ENCODE measurements at regions not wholly inside any gene's neighbourhood (a gene's known extent, or its start where the extent isn't known, plus 50 kb on each side); places are given as distances from the start of the nearest gene placed in this dataset.

- TF ChIP-seq, protein P1, sequence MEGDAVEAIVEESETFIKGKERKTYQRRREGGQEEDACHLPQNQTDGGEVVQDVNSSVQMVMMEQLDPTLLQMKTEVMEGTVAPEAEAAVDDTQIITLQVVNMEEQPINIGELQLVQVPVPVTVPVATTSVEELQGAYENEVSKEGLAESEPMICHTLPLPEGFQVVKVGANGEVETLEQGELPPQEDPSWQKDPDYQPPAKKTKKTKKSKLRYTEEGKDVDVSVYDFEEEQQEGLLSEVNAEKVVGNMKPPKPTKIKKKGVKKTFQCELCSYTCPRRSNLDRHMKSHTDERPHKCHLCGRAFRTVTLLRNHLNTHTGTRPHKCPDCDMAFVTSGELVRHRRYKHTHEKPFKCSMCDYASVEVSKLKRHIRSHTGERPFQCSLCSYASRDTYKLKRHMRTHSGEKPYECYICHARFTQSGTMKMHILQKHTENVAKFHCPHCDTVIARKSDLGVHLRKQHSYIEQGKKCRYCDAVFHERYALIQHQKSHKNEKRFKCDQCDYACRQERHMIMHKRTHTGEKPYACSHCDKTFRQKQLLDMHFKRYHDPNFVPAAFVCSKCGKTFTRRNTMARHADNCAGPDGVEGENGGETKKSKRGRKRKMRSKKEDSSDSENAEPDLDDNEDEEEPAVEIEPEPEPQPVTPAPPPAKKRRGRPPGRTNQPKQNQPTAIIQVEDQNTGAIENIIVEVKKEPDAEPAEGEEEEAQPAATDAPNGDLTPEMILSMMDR (IDR thresholded peaks at IDR 0.05 in 2 of 3, conservative IDR thresholded peaks at IDR 0.05 in 1 of 3; ENCODE audit: insufficient read depth in 2 of 3, low read depth in 1 of 3, low read length in 3 of 3) = peak in 1 of 3 experiments; percentile 7; a peak in 1 of 6 replicates
- TF ChIP-seq RAD51 (IDR thresholded peaks at IDR 0.05; ENCODE audit: borderline replicate concordance, low read depth) = no peak
- no peak for TF ChIP-seq KAT2B (IDR thresholded peaks at IDR 0.05; ENCODE audit: low read depth, low read length)
- no peak for TF ChIP-seq IFI16 (CRISPR knock-in tag; IDR thresholded peaks at IDR 0.05)
- no peak for TF ChIP-seq ZSCAN29 (IDR thresholded peaks at IDR 0.05)
- no peak for TF ChIP-seq HNRNPH1 (optimal IDR thresholded peaks at IDR 0.05; ENCODE audit: low read depth, low read length)
- TF ChIP-seq ZNF318 (IDR thresholded peaks at IDR 0.05; ENCODE audit: borderline replicate concordance in 1 of 2, low read depth in 1 of 2) = no peak
- TF ChIP-seq CBX3 (IDR thresholded peaks at IDR 0.05; ENCODE audit: borderline replicate concordance in 1 of 2, low read length in 2 of 2) = no peak
- TF ChIP-seq RCOR1 (IDR thresholded peaks at IDR 0.05; ENCODE audit: borderline replicate concordance in 1 of 2, low read depth in 2 of 2, low read length in 2 of 2) = 0 out of 4 replicates have a peak, but pooled peaks of 1 of the 2 experiments have one; percentile 9
- no peak for TF ChIP-seq HMGXB4 (CRISPR knock-in tag; IDR thresholded peaks at IDR 0.05)
Measured at GRCh38 chr21:8993284-8993942, 1528.0 kb upstream of the TPTE start (continued).
